HCT116 (cell line): ENCODE measurements at regions not wholly inside any gene's neighbourhood (a gene's known extent, or its start where the extent isn't known, plus 50 kb on each side); places are given as distances from the start of the nearest gene placed in this dataset.

ENCODE experiments used
- ATAC-seq: fragments of 200-7000 bp; cut with Tn5 transposase; 2 replicates; pipeline ENCODE4 v1.9.1; 2020; ENCODE audit warnings: mild to moderate bottlenecking, moderate library complexity
- BruUV-seq: library from RNA; stranded (reverse); fragments of 400-500 nt; replicated peaks from 2 replicates; lab custom pipeline; 2021; lab: Mats Ljungman, UMichigan
- CTCF ChIA-PET: fragments of 300-600 bp; sonication (Branson Sonifier 250); formaldehyde crosslinking; loops from one replicate; lab custom pipeline; 2021; ENCODE audit warnings: antibody characterized with exemption; lab: Charles Lee
- POLR2A ChIA-PET: fragments of 300-600, 350-600 bp; sonication (Branson Sonifier 250); formaldehyde crosslinking; loops from one replicate; lab custom pipeline; 2021; ENCODE audit warnings: antibody characterized with exemption; lab: Charles Lee
- RAD21 ChIA-PET, 2 experiments: fragments of 300-600 bp; sonication (Branson Sonifier 250); formaldehyde crosslinking; loops; one replicate each; lab custom pipeline; 2023; ENCODE audit warnings: low total read pairs in 2 of 2; ENCODE audit not compliant: uncharacterized antibody in 2 of 2, unreplicated experiment in 2 of 2, low non-redundant PET in 1 of 2; lab: Charles Lee
- DNase-seq: peaks from one replicate; pipeline ENCODE4 v3.0.0-alpha.2; 2010; ENCODE audit warnings: low read depth, low spot score
- H2AFZ ChIP-seq: fragments of 200-600 bp; shearing (Covaris generic), sonication (generic); 2 replicates; pipeline ENCODE4 v1.6.1; 2017; ENCODE audit warnings: low read depth, mixed run types, mixed read lengths, antibody characterized with exemption, low read length; ENCODE audit not compliant: poor library complexity, severe bottlenecking
- H3K27ac ChIP-seq: 2 replicates; pipeline ENCODE4 v1.5.1; 2012; ENCODE audit warnings: low read depth, low read length
- H3K27me3 ChIP-seq: fragments of 200-600 bp; sonication (generic); 2 replicates; pipeline ENCODE4 v1.6.1; 2016; ENCODE audit warnings: mixed run types, low read length, mixed read lengths; ENCODE audit not compliant: insufficient read depth
- H3K36me3 ChIP-seq, 2 experiments: fragments of 200-500 bp in 1 of 2; fragments of 200-600 bp in 1 of 2; sonication (Bioruptor generic) in 1 of 2; sonication (generic) in 1 of 2; 2 replicates each; pipeline versions ENCODE4 v1.5.1 to v1.6.1; 2014 to 2016; ENCODE audit warnings: low read length in 2 of 2, inconsistent platforms in 1 of 2, mixed read lengths in 1 of 2, mixed run types in 1 of 2; ENCODE audit not compliant: insufficient read depth in 2 of 2, control insufficient read depth in 1 of 2
- H3K4me1 ChIP-seq, 2 experiments: fragments of 200-600 bp in 1 of 2; sonication (generic) in 1 of 2; 2 replicates each; pipeline versions ENCODE4 v1.5.1 to v1.6.1; 2012 to 2017; ENCODE audit warnings: low read length in 2 of 2, inconsistent platforms in 1 of 2, mild to moderate bottlenecking in 1 of 2, mixed read lengths in 1 of 2, mixed run types in 1 of 2, moderate library complexity in 1 of 2; ENCODE audit not compliant: insufficient read depth in 2 of 2, control insufficient read depth in 1 of 2
- H3K4me2 ChIP-seq: fragments of 200-600 bp; sonication (generic); 2 replicates; pipeline ENCODE4 v1.6.1; 2017; ENCODE audit warnings: mixed run types, low read length, mixed read lengths
- H3K4me3 ChIP-seq, 2 experiments: fragments of 200-600 bp in 1 of 2; sonication (generic) in 1 of 2; replicated peaks in 1 of 2; 2 replicates each; pipeline ENCODE4 v1.5.1; 2011 to 2016; ENCODE audit warnings: low read length in 2 of 2, control low read depth in 1 of 2, low read depth in 1 of 2, mild to moderate bottlenecking in 1 of 2, mixed read lengths in 1 of 2, mixed run types in 1 of 2
- H3K79me2 ChIP-seq: fragments of 200-600 bp; sonication (generic); 2 replicates; pipeline ENCODE4 v1.6.1; 2017; ENCODE audit warnings: mild to moderate bottlenecking, mixed run types, low read length, moderate library complexity, mixed read lengths; ENCODE audit not compliant: insufficient read depth
- H3K9ac ChIP-seq: fragments of 200-600 bp; sonication (generic); 2 replicates; pipeline ENCODE4 v1.6.1; 2016; ENCODE audit warnings: low read length, mixed read lengths
- H3K9me2 ChIP-seq: fragments of 200-600 bp; sonication (generic), shearing (Covaris generic); 2 replicates; pipeline ENCODE4 v1.6.1; 2017; ENCODE audit warnings: mixed run types, mild to moderate bottlenecking, moderate library complexity; ENCODE audit not compliant: insufficient read depth
- H3K9me3 ChIP-seq, 2 experiments: fragments of 200-500 bp in 1 of 2; fragments of 200-600 bp in 1 of 2; sonication (Bioruptor generic) in 1 of 2; sonication (generic) in 1 of 2; 2 replicates each; pipeline ENCODE4 v1.6.1; 2014 to 2017; ENCODE audit warnings: low read length in 2 of 2, mixed read lengths in 2 of 2, inconsistent platforms in 1 of 2, low read depth in 1 of 2, mild to moderate bottlenecking in 1 of 2, mixed run types in 1 of 2, moderate library complexity in 1 of 2; ENCODE audit not compliant: control insufficient read depth in 1 of 2, insufficient read depth in 1 of 2
- H4K20me1 ChIP-seq: fragments of 200-600 bp; sonication (generic), shearing (Covaris generic); 2 replicates; pipeline ENCODE4 v1.6.1; 2017; ENCODE audit warnings: mixed run types, mild to moderate bottlenecking, moderate library complexity; ENCODE audit not compliant: insufficient read depth
- EZH2phosphoT487 ChIP-seq: fragments of 200-600 bp; IDR thresholded peaks from 2 replicates; pipeline ENCODE4 v1.6.1; 2018; ENCODE audit warnings: antibody characterized with exemption, borderline replicate concordance
- intact Hi-C: fragments of 100-400 bp; cut with micrococcal nuclease; formaldehyde crosslinking; loops from 2 replicates; pipeline ENCODE4 v1.10.0; 2022
- TF ChIP-seq, protein P1 (sequence below): IDR thresholded peaks from 2 replicates; pipeline ENCODE4 v1.6.1; 2012; ENCODE audit warnings: low read depth
- TF ChIP-seq, protein P2 (sequence below): IDR thresholded peaks from 2 replicates; pipeline ENCODE4 v1.6.1; 2012
- TF ChIP-seq, protein P3 (sequence below), 3 experiments: fragments of 200-600 bp in 1 of 3; sonication (generic) in 1 of 3; IDR thresholded peaks in 2 of 3; conservative IDR thresholded peaks in 1 of 3; 2 replicates each; pipeline ENCODE4 v1.5.1; 2012 to 2017; ENCODE audit warnings: low read depth in 2 of 3, low read length in 2 of 3, antibody characterized with exemption in 1 of 3, borderline replicate concordance in 1 of 3, control low read depth in 1 of 3, mild to moderate bottlenecking in 1 of 3, mixed read lengths in 1 of 3, mixed run types in 1 of 3, moderate library complexity in 1 of 3; ENCODE audit not compliant: insufficient read depth in 1 of 3

DNA sequence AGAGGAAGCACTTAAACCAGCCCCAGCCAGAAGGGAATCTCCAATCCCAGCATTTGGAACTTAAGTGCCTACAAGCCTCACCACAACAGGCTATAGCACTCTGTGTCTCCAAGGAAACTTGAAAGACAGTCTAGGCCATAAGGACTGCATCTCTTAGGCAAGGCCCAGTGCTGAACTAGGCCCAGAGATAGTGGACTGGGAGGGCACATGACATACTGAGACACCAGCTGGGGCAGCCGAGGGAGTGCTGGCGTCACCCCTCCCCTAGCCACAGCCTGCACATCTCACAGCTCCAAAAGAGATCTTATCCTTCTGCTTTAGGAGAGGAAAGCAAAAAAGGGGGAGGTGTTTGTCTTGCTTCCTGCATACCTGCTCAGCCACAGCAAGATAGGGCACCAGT is 618.5 kb downstream of the COL12A1 start (continued):
- TF ChIP-seq, protein P1, sequence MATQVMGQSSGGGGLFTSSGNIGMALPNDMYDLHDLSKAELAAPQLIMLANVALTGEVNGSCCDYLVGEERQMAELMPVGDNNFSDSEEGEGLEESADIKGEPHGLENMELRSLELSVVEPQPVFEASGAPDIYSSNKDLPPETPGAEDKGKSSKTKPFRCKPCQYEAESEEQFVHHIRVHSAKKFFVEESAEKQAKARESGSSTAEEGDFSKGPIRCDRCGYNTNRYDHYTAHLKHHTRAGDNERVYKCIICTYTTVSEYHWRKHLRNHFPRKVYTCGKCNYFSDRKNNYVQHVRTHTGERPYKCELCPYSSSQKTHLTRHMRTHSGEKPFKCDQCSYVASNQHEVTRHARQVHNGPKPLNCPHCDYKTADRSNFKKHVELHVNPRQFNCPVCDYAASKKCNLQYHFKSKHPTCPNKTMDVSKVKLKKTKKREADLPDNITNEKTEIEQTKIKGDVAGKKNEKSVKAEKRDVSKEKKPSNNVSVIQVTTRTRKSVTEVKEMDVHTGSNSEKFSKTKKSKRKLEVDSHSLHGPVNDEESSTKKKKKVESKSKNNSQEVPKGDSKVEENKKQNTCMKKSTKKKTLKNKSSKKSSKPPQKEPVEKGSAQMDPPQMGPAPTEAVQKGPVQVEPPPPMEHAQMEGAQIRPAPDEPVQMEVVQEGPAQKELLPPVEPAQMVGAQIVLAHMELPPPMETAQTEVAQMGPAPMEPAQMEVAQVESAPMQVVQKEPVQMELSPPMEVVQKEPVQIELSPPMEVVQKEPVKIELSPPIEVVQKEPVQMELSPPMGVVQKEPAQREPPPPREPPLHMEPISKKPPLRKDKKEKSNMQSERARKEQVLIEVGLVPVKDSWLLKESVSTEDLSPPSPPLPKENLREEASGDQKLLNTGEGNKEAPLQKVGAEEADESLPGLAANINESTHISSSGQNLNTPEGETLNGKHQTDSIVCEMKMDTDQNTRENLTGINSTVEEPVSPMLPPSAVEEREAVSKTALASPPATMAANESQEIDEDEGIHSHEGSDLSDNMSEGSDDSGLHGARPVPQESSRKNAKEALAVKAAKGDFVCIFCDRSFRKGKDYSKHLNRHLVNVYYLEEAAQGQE: no peak

DNA sequence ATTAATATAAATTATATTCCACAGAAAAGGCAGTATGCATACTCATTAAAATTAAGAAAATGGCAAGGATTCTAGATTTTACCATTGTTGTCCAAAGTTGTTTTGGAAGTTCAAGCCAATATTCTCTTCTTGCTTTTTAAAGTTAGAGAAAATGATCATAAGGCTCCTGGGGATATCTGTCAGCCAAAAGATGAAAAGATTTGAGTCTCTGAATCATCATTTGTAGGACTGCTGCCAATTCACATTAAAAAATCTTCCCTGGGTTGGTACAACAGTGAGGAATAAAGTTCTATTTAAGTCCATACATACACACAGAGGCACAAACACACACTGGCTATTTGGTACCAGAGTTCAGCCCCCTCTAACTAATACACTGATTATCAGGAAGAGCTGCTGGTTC is 620.1 kb downstream of the COL12A1 start:
- H2AFZ ChIP-seq: no peak overlapping the region
- no peaks in the 10 kb centered on the region for H3K79me2 ChIP-seq
- no peaks in the 10 kb centered on the region for H3K4me1 ChIP-seq
- intact Hi-C loops: no loop called here
- DNase-seq: no peak
- no peaks in the 10 kb centered on the region for H3K9me2 ChIP-seq
- no TSS peak for BruUV-seq
- H3K27me3 ChIP-seq: no peaks in the 10 kb centered on the region
- H3K4me3 ChIP-seq: no peak overlapping the region
- TF ChIP-seq EZH2phosphoT487: no peak
- TF ChIP-seq, protein P2, sequence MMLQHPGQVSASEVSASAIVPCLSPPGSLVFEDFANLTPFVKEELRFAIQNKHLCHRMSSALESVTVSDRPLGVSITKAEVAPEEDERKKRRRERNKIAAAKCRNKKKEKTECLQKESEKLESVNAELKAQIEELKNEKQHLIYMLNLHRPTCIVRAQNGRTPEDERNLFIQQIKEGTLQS: no peak
- TF ChIP-seq, protein P3, sequence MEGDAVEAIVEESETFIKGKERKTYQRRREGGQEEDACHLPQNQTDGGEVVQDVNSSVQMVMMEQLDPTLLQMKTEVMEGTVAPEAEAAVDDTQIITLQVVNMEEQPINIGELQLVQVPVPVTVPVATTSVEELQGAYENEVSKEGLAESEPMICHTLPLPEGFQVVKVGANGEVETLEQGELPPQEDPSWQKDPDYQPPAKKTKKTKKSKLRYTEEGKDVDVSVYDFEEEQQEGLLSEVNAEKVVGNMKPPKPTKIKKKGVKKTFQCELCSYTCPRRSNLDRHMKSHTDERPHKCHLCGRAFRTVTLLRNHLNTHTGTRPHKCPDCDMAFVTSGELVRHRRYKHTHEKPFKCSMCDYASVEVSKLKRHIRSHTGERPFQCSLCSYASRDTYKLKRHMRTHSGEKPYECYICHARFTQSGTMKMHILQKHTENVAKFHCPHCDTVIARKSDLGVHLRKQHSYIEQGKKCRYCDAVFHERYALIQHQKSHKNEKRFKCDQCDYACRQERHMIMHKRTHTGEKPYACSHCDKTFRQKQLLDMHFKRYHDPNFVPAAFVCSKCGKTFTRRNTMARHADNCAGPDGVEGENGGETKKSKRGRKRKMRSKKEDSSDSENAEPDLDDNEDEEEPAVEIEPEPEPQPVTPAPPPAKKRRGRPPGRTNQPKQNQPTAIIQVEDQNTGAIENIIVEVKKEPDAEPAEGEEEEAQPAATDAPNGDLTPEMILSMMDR (IDR thresholded peaks at IDR 0.05 in 2 of 3, conservative IDR thresholded peaks at IDR 0.05 in 1 of 3; ENCODE audit: borderline replicate concordance in 1 of 3, insufficient read depth in 1 of 3, low read depth in 2 of 3, low read length in 2 of 3): no peak
- no peaks in the 10 kb centered on the region for H3K9me3 ChIP-seq
- H3K9ac ChIP-seq: no peak overlapping the region
- no peaks in the 10 kb centered on the region; the same call in 1 of the 2 replicates for H4K20me1 ChIP-seq
- H3K27ac ChIP-seq: no peak overlapping the region
- RAD21 ChIA-PET: no interaction called here
- no peak for ATAC-seq
- CTCF ChIA-PET: no interaction called here
- H3K36me3 ChIP-seq: no peaks in the 10 kb centered on the region
- POLR2A ChIA-PET: no interaction called here
- no peak overlapping the region for H3K4me2 ChIP-seq
